H9 (cell line): ENCODE measurements at regions not wholly inside any gene's neighbourhood (a gene's known extent, or its start where the extent isn't known, plus 50 kb on each side); places are given as distances from the start of the nearest gene placed in this dataset.

ENCODE experiments used
- DNase-seq: peaks from one replicate; pipeline ENCODE4 v3.0.0-alpha.2; 2017
- H2AFZ ChIP-seq: one replicate; pipeline ENCODE4 v1.6.1; 2013; ENCODE audit warnings: mild to moderate bottlenecking, low read length, control low read depth, moderate library complexity
- H2AK5ac ChIP-seq: 2 replicates; pipeline ENCODE4 v1.6.1; 2013; ENCODE audit warnings: low read length, control low read depth, mixed read lengths; ENCODE audit not compliant: insufficient read length
- H2BK120ac ChIP-seq: one replicate; pipeline ENCODE4 v1.6.1; 2013; ENCODE audit warnings: low read depth, mild to moderate bottlenecking, low read length, control low read depth, inconsistent platforms; ENCODE audit not compliant: poor library complexity, severe bottlenecking
- H2BK12ac ChIP-seq: 2 replicates; pipeline ENCODE4 v1.6.1; 2013; ENCODE audit warnings: low read length, control low read depth, mixed read lengths, low read depth; ENCODE audit not compliant: insufficient read length
- H2BK15ac ChIP-seq: 2 replicates; pipeline ENCODE4 v1.6.1; 2013; ENCODE audit warnings: low read depth, low read length, control low read depth
- H2BK20ac ChIP-seq: one replicate; pipeline ENCODE4 v1.6.1; 2013; ENCODE audit warnings: low read depth, mild to moderate bottlenecking, low read length, control low read depth, inconsistent platforms; ENCODE audit not compliant: poor library complexity, severe bottlenecking
- H2BK5ac ChIP-seq: 2 replicates; pipeline ENCODE4 v1.6.1; 2013; ENCODE audit warnings: low read length, control low read depth, mixed read lengths; ENCODE audit not compliant: insufficient read length
- H3K14ac ChIP-seq: 2 replicates; pipeline ENCODE4 v1.6.1; 2013; ENCODE audit warnings: low read length, control low read depth; ENCODE audit not compliant: insufficient read depth
- H3K18ac ChIP-seq: 2 replicates; pipeline ENCODE4 v1.6.1; 2013; ENCODE audit warnings: low read depth, mild to moderate bottlenecking, mixed read lengths, low read length, control low read depth; ENCODE audit not compliant: insufficient read length
- H3K23ac ChIP-seq: 2 replicates; pipeline ENCODE4 v1.6.1; 2013; ENCODE audit warnings: low read length, control low read depth, mixed read lengths, low read depth; ENCODE audit not compliant: insufficient read length
- H3K23me2 ChIP-seq: 2 replicates; pipeline ENCODE4 v1.6.1; 2013; ENCODE audit warnings: low read depth, mild to moderate bottlenecking, mixed read lengths, low read length, control low read depth; ENCODE audit not compliant: insufficient read length, poor library complexity, severe bottlenecking
- H3K27ac ChIP-seq: 2 replicates; pipeline ENCODE4 v1.5.1; 2013; ENCODE audit warnings: low read length, control low read depth, mixed read lengths, low read depth; ENCODE audit not compliant: insufficient read length
- H3K27me3 ChIP-seq: 2 replicates; pipeline ENCODE4 v1.6.1; 2013; ENCODE audit warnings: low read length, control low read depth, inconsistent platforms; ENCODE audit not compliant: insufficient read depth
- H3K4ac ChIP-seq: 2 replicates; pipeline ENCODE4 v1.6.1; 2013; ENCODE audit warnings: low read depth, mild to moderate bottlenecking, control low read depth, inconsistent platforms, low read length, moderate library complexity
- H3K4me1 ChIP-seq: 2 replicates; pipeline ENCODE4 v1.6.1; 2013; ENCODE audit warnings: low read length, control low read depth, inconsistent platforms; ENCODE audit not compliant: insufficient read depth
- H3K4me2 ChIP-seq: 2 replicates; pipeline ENCODE4 v1.6.1; 2013; ENCODE audit warnings: low read length, control low read depth, mixed read lengths; ENCODE audit not compliant: insufficient read length, insufficient read depth
- H3K56ac ChIP-seq: 2 replicates; pipeline ENCODE4 v1.6.1; 2013; ENCODE audit warnings: low read depth, mild to moderate bottlenecking, mixed read lengths, low read length, control low read depth; ENCODE audit not compliant: insufficient read length
- H3K79me1 ChIP-seq: 2 replicates; pipeline ENCODE4 v1.6.1; 2013; ENCODE audit warnings: low read depth, mild to moderate bottlenecking, moderate library complexity, low read length, control low read depth, inconsistent platforms; ENCODE audit not compliant: insufficient read depth, poor library complexity, severe bottlenecking
- H3K79me2 ChIP-seq: 2 replicates; pipeline ENCODE4 v1.6.1; 2013; ENCODE audit warnings: low read length, control low read depth, inconsistent platforms; ENCODE audit not compliant: insufficient read depth
- H3K9ac ChIP-seq: 2 replicates; pipeline ENCODE4 v1.6.1; 2013; ENCODE audit warnings: low read length, control low read depth, mixed read lengths; ENCODE audit not compliant: insufficient read length; ENCODE audit errors: extremely low read depth
- H3K9me3 ChIP-seq: one replicate; pipeline ENCODE4 v1.6.1; 2013; ENCODE audit warnings: low read depth, low read length, inconsistent platforms; ENCODE audit not compliant: control insufficient read depth
- H3T11ph ChIP-seq: one replicate; pipeline ENCODE4 v1.6.1; 2013; ENCODE audit warnings: mild to moderate bottlenecking, low read length, control low read depth, inconsistent platforms
- H4K20me1 ChIP-seq: one replicate; pipeline ENCODE4 v1.6.1; 2013; ENCODE audit not compliant: control insufficient read depth, insufficient read length, insufficient read depth
- H4K5ac ChIP-seq: 2 replicates; pipeline ENCODE4 v1.6.1; 2013; ENCODE audit warnings: low read depth, mild to moderate bottlenecking, mixed read lengths, low read length, control low read depth; ENCODE audit not compliant: insufficient read length
- H4K8ac ChIP-seq: replicated peaks from 2 replicates; pipeline ENCODE4 v1.6.1; 2013; ENCODE audit warnings: low read length, control low read depth, mixed read lengths, low read depth; ENCODE audit not compliant: insufficient read length
- H4K91ac ChIP-seq: 2 replicates; pipeline ENCODE4 v1.6.1; 2013; ENCODE audit warnings: low read depth, mild to moderate bottlenecking, moderate library complexity, mixed read lengths, low read length, control low read depth; ENCODE audit not compliant: insufficient read length
- H3K27ac Mint-ChIP-seq, 3 experiments: 2 replicates in 2 of 3; 3 replicates in 1 of 3; pipeline ENCODE4 v1.8.0; 2020 to 2021; ENCODE audit warnings: mixed read lengths in 3 of 3, mild to moderate bottlenecking in 1 of 3, moderate library complexity in 1 of 3
- H3K27me3 Mint-ChIP-seq: 2 replicates; pipeline ENCODE4 v1.8.0; 2021; ENCODE audit warnings: low read depth, mild to moderate bottlenecking, moderate library complexity, mixed read lengths
- H3K36me3 Mint-ChIP-seq, 3 experiments: 2 replicates in 2 of 3; 3 replicates in 1 of 3; pipeline ENCODE4 v1.8.0; 2020 to 2021; ENCODE audit warnings: low read depth in 3 of 3, mixed read lengths in 3 of 3; ENCODE audit not compliant: insufficient read depth in 1 of 3
- H3K4me1 Mint-ChIP-seq, 2 experiments: 2 replicates each; pipeline ENCODE4 v1.8.0; 2020; ENCODE audit warnings: mixed read lengths in 2 of 2
- H3K4me3 Mint-ChIP-seq, 2 experiments: 2 replicates in 1 of 2; 3 replicates in 1 of 2; pipeline ENCODE4 v1.8.0; 2020 to 2021; ENCODE audit warnings: mild to moderate bottlenecking in 2 of 2, mixed read lengths in 2 of 2, moderate library complexity in 1 of 2
- H3K9me3 Mint-ChIP-seq, 2 experiments: 2 replicates in 1 of 2; 3 replicates in 1 of 2; pipeline ENCODE4 v1.8.0; 2020; ENCODE audit warnings: mild to moderate bottlenecking in 2 of 2, mixed read lengths in 2 of 2, moderate library complexity in 1 of 2
- CTCF ChIP-seq: fragments of 200-600 bp; sonication (generic); conservative IDR thresholded peaks from 3 replicates; pipeline ENCODE4 v1.8.0; 2021; ENCODE audit warnings: antibody characterized with exemption, mild to moderate bottlenecking
- WGBS: extraction: QIAGEN DNeasy Blood & Tissue Kit; methylation state at CpG from one replicate; pipeline ENCODE4 v1.1.7; 2013; ENCODE audit warnings: missing lambda C conversion rate, low lambda C conversion rate, mixed read lengths; ENCODE audit not compliant: insufficient read length; ENCODE audit errors: extremely low coverage; 5-methylcytosine and 5-hydroxymethylcytosine counted together

GRCh38 chr14:84468153-84468552 is 1061.8 kb upstream of the FLRT2 start:
- no peaks in the 10 kb centered on the region for H3K4me1 Mint-ChIP-seq
- H3K36me3 Mint-ChIP-seq, result no peaks in the 10 kb centered on the region
- Histone ChIP-seq H2BK20ac (no peak overlapping the region), H3K27ac (no peak overlapping the region), H2BK12ac (no peak overlapping the region), H3K4me2 (no peak overlapping the region), H3K9me3 (no peaks in the 10 kb centered on the region), H3K79me1 (no peaks in the 10 kb centered on the region), H4K91ac (no peak overlapping the region), H3K23me2 (no peaks in the 10 kb centered on the region), H2AFZ (no peak overlapping the region), H2BK120ac (no peak overlapping the region), H3K9ac (no peak overlapping the region), H3T11ph (no peak overlapping the region), H2BK5ac (no peak overlapping the region), H2BK15ac (no peak overlapping the region), H4K8ac (no peak overlapping the region), H3K4me1 (no peaks in the 10 kb centered on the region), H3K14ac (no peak overlapping the region), H3K27me3 (no peaks in the 10 kb centered on the region), H2AK5ac (no peak overlapping the region), H3K18ac (no peak overlapping the region), H3K23ac (no peak overlapping the region), H3K4ac (no peak overlapping the region), H3K79me2 (no peaks in the 10 kb centered on the region), H3K56ac (no peak overlapping the region), H4K5ac (no peak overlapping the region), H4K20me1 (no peaks in the 10 kb centered on the region)
- H3K27ac Mint-ChIP-seq, result no peak overlapping the region
- WGBS, result no CpG with 5 or more reads among the region's 5 CpGs
- no peaks in the 10 kb centered on the region for H3K27me3 Mint-ChIP-seq
- no peak for DNase-seq
- TF ChIP-seq CTCF, result no peak
- H3K9me3 Mint-ChIP-seq, result no peaks in the 10 kb centered on the region
- no peak overlapping the region for H3K4me3 Mint-ChIP-seq
